Tibial nerve (tissue), 4 donors: ENCODE measurements at regions not wholly inside any gene's neighbourhood (a gene's known extent, or its start where the extent isn't known, plus 50 kb on each side); places are given as distances from the start of the nearest gene placed in this dataset.
"Not testable (repeated sequence)": the region's sequence is repeated elsewhere in the genome, so short reads cannot be mapped to it uniquely, and the experiment has no call there.

Experiments used
- DNase-seq, 2 donors: peaks; one replicate each; pipeline ENCODE4 v3.0.0-alpha.2; 2019; ENCODE audit warnings: low spot score in 2 of 2
- H3K27ac ChIP-seq, 4 donors: fragments of 200-600 bp; sonication (generic) in 3 of 4; one replicate each; pipeline ENCODE4 v1.5.1; 2017 to 2019; ENCODE audit warnings: mild to moderate bottlenecking in 1 of 4
- H3K27me3 ChIP-seq, 2 donors: fragments of 200-600 bp; sonication (generic) in 1 of 2; one replicate each; pipeline versions ENCODE4 v1.5.1 to v1.6.0; 2017 to 2019
- H3K36me3 ChIP-seq, 3 donors: fragments of 200-600 bp; sonication (generic); one replicate each; pipeline ENCODE4 v1.5.1; 2018 to 2019
- H3K4me1 ChIP-seq, 4 donors: fragments of 200-600 bp; sonication (generic) in 3 of 4; one replicate each; pipeline ENCODE4 v1.5.1; 2017 to 2019
- H3K4me3 ChIP-seq, 4 donors: fragments of 200-600 bp; sonication (generic) in 3 of 4; one replicate each; pipeline ENCODE4 v1.5.1; 2017 to 2019; ENCODE audit warnings: mild to moderate bottlenecking in 1 of 4, moderate library complexity in 1 of 4
- H3K9me3 ChIP-seq, 4 donors: fragments of 200-600 bp; sonication (generic) in 3 of 4; one replicate each; pipeline ENCODE4 v1.5.1; 2017 to 2019
- EP300 ChIP-seq, 2 donors: sonication (generic); formaldehyde crosslinking; IDR thresholded peaks; one replicate each; pipeline ENCODE4 v1.6.1; 2017; ENCODE audit warnings: antibody characterized with exemption in 2 of 2, mild to moderate bottlenecking in 1 of 2
- POLR2A ChIP-seq, 2 donors: fragments of 450-650 bp; IDR thresholded peaks; one replicate each; pipeline ENCODE4 v1.6.1; 2017; ENCODE audit warnings: antibody characterized with exemption in 2 of 2, mild to moderate bottlenecking in 2 of 2, moderate library complexity in 2 of 2
- WGBS, 2 donors: methylation state at CpG; one replicate each; pipeline ENCODE4 v1.1.5; 2018; 5-methylcytosine and 5-hydroxymethylcytosine counted together
- TF ChIP-seq, protein P1 (sequence below), 5 experiments: fragments of 200-600 bp in 3 of 5; fragments of 450-650 bp in 2 of 5; sonication (generic) in 3 of 5; IDR thresholded peaks; one replicate each; pipeline ENCODE4 v1.5.1; 2016 to 2019; ENCODE audit warnings: antibody characterized with exemption in 5 of 5, mild to moderate bottlenecking in 3 of 5, moderate library complexity in 2 of 5

DNA sequence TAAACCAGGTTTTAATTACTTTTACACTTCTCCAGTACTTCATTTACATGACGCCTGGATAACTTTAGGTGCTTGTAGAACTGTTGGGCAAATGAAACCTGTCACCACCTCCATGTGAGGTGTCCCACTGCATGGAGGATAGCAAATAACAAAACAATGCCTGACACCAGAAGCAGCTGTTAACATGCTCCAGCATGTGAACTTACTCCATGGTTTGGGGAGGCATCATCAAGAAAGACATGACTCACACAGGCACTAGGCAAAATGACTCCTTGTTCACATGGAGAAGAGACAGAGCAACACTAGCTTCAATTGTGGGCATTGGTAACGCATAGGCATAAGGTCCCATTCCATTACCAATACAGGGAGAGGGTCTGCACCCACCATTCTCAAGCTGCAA, 198.1 kb upstream of the F9 start:
- 89% methylated on average over 2 of the region's 2 CpGs for WGBS, 2 donors
- H3K9me3 ChIP-seq, result peaks cover 0 to 3% (median 0%) of the 10 kb centered on the region in 4 donors
- no peaks in the 10 kb centered on the region for H3K4me1 ChIP-seq
- TF ChIP-seq EP300 (IDR thresholded peaks at IDR 0.05), result no peak
- TF ChIP-seq, protein P1, sequence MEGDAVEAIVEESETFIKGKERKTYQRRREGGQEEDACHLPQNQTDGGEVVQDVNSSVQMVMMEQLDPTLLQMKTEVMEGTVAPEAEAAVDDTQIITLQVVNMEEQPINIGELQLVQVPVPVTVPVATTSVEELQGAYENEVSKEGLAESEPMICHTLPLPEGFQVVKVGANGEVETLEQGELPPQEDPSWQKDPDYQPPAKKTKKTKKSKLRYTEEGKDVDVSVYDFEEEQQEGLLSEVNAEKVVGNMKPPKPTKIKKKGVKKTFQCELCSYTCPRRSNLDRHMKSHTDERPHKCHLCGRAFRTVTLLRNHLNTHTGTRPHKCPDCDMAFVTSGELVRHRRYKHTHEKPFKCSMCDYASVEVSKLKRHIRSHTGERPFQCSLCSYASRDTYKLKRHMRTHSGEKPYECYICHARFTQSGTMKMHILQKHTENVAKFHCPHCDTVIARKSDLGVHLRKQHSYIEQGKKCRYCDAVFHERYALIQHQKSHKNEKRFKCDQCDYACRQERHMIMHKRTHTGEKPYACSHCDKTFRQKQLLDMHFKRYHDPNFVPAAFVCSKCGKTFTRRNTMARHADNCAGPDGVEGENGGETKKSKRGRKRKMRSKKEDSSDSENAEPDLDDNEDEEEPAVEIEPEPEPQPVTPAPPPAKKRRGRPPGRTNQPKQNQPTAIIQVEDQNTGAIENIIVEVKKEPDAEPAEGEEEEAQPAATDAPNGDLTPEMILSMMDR (IDR thresholded peaks at IDR 0.05), result no peak
- no peak for TF ChIP-seq POLR2A (IDR thresholded peaks at IDR 0.05)
- H3K36me3 ChIP-seq, result no peaks in the 10 kb centered on the region
- no peaks in the 10 kb centered on the region for H3K27me3 ChIP-seq
- DNase-seq, result no peak
- H3K27ac ChIP-seq, result no peak overlapping the region
- no peak overlapping the region for H3K4me3 ChIP-seq

DNA sequence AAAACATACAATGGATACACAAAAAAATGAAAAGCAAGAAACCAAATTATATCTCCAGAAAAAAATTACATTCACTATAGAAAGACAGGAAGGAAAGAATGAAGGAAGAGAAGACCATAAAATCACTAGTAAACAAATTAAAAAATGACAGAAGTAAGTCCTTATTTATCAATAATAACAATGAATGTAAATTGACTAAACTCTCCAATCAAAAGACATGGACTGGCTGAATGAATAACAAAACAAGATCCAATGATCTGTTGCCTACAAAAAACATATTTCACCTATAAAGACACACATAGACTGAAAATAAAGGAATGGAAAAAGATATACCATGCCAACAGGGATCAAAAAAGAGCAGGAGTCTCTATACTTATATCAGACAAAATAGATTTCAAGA, 203.2 kb upstream of the F9 start:
- H3K27ac ChIP-seq, result no peak overlapping the region
- DNase-seq, result no peak
- no peaks in the 10 kb centered on the region for H3K27me3 ChIP-seq
- TF ChIP-seq EP300 (IDR thresholded peaks at IDR 0.05) (no peak), POLR2A (IDR thresholded peaks at IDR 0.05) (no peak)
- TF ChIP-seq, protein P1 (IDR thresholded peaks at IDR 0.05), result no peak
- H3K4me3 ChIP-seq, result no peak overlapping the region
- H3K9me3 ChIP-seq, result peaks cover 0 to 3% (median 0%) of the 10 kb centered on the region in 4 donors
- no peaks in the 10 kb centered on the region for H3K4me1 ChIP-seq
- H3K36me3 ChIP-seq, result no peaks in the 10 kb centered on the region

DNA sequence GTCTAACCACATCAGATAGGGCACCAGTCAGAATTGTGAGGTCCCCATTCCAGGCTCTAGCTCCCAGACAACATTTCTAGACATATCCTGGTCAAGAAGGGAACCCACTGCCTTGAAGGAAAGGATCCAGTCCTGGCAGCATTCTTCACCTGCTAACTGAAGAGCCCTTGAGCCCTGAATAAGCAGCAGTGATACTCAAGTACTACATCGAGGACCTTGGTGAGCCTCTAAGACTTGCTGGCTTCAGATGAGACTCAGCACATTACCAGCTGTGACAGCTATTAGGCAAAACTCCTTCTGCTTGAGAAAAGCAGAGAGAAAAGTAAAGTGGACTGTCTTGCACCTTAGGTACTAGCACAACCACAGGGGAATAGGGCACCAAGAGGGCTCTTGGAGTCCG, 205.8 kb upstream of the F9 start:
- Histone ChIP-seq H3K4me1 (no peaks in the 10 kb centered on the region), H3K9me3 (no peaks in the 10 kb centered on the region), H3K4me3 (no peak overlapping the region), H3K27me3 (no peaks in the 10 kb centered on the region), H3K27ac (no peak overlapping the region), H3K36me3 (no peaks in the 10 kb centered on the region)
- TF ChIP-seq, protein P1 (IDR thresholded peaks at IDR 0.05), result no peak
- WGBS, 2 donors, result 81 to 100% methylated on average over 1 to 2 of the region's 2 CpGs
- DNase-seq, result no peak

DNA sequence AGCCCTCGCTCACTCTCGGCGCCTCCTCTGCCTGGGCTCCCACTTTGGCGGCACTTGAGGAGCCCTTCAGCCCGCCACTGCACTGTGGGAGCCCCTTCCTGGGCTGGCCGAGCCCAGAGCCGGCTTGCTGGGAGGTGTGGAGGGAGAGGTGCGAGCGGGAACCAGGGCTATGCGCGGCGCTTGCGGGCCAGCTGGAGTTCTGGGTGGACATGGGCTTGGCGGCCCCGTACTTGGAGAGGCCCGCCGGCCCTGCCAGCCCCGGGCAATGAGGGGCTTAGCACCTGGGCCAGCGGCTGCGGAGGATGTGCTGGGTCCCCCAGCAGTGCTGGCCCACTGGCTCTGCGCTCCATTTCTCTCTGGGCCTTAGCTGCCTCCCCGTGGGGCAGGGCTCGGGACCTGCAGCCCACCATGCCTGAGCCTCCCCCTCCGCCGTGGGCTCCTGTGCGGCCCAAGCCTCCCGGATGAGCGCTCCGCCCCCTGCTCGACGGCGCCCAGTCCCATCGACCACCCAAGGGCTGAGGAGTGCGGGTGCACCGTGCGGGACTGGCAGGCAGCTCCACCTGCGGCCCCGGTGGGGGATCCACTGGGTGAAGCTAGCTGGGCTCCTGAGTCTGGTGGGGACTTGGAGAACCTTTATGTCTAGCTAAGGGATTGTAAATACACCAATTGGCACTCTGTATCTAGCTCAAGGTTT, 209.7 kb upstream of the F9 start:
- H3K4me1 ChIP-seq, H3K36me3 ChIP-seq, H3K4me3 ChIP-seq, H3K27ac ChIP-seq, H3K27me3 ChIP-seq, H3K9me3 ChIP-seq, DNase-seq: not testable (repeated sequence)
- WGBS, 2 donors, result 93 to 100% methylated on average over 3 to 33 of the region's 38 CpGs

DNA sequence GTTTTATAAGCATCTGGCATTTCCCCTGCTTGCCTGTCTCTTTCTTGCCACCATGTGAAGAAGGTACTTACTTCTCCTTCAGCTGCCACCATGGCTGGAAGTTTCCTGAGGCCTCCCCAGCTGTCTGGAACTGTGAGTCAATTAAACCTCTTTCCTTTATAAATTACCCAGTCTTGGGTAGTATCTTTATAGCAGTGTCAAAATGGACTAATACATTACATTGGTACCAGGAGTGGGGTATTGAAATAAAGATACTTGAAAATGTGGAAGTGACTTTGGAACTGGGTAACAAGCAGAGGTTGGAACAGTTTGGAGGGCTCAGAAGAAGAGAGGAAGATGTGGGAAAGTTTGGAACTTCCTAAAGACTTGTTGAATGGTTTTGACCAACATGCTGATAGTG, 223.9 kb upstream of the F9 start:
- H3K27ac ChIP-seq, H3K4me1 ChIP-seq, H3K36me3 ChIP-seq, H3K4me3 ChIP-seq, DNase-seq, H3K27me3 ChIP-seq: not testable (repeated sequence)
- H3K9me3 ChIP-seq, result peaks cover 0 to 10% (median 3%) of the 10 kb centered on the region in 4 donors

DNA sequence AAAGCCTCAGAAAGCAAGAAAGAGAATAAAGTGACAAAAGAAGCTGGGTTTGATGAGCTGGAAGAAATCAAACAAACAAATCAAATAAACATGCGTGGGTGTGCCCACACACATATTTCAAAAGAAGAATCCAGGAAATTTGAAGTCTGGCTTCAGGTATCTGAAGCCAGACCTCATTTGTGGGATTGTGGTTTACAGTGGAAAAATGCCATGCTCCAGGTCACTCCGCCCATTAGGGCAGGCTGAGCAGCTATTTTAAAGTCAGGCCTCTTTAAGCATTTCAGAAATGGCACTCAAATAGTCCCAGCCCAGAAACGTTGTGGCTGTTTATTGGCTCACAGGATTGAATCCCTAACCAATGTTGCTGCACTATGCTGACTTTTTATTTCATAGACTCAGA, 226.1 kb upstream of the F9 start:
- no peaks in the 10 kb centered on the region for H3K27me3 ChIP-seq
- peaks cover 0 to 10% (median 3%) of the 10 kb centered on the region in 4 donors for H3K9me3 ChIP-seq
- 28 to 56% methylated on average over 3 of the region's 3 CpGs for WGBS, 2 donors
- no peak for DNase-seq
- TF ChIP-seq POLR2A (IDR thresholded peaks at IDR 0.05) (no peak), EP300 (IDR thresholded peaks at IDR 0.05) (no peak)
- TF ChIP-seq, protein P1 (IDR thresholded peaks at IDR 0.05), result no peak
- no peak overlapping the region for H3K4me3 ChIP-seq
- no peaks in the 10 kb centered on the region for H3K36me3 ChIP-seq
- H3K27ac ChIP-seq, result no peak overlapping the region
- H3K4me1 ChIP-seq, result no peaks in the 10 kb centered on the region
